K562 (cell line): ENCODE measurements at regions not wholly inside any gene's neighbourhood (a gene's known extent, or its start where the extent isn't known, plus 50 kb on each side); places are given as distances from the start of the nearest gene placed in this dataset.

Experiments
- ATAC-seq: fragments of 200-7000 bp; cut with Tn5 transposase; 3 replicates; pipeline ENCODE4 v1.9.1; 2020; ENCODE audit warnings: moderate library complexity
- BruUV-seq: library from RNA; stranded (reverse); fragments of 400-500 nt; replicated peaks from 2 replicates; lab custom pipeline; 2021; lab: Mats Ljungman, UMichigan
- CTCF ChIA-PET: fragments of 300-600 bp; formaldehyde crosslinking; extraction: SDS; loops from one replicate; lab custom pipeline; 2021; ENCODE audit warnings: low intra/inter-chr PET ratio; lab: Yijun Ruan, JAX
- POLR2A ChIA-PET: fragments of 300-600, 350-650 bp; sonication (Branson Sonifier 250); formaldehyde crosslinking; extraction: SDS; loops from one replicate; lab custom pipeline; 2021; ENCODE audit warnings: antibody characterized with exemption, inconsistent platforms; lab: Yijun Ruan, JAX
- DNase-seq, 4 experiments: peaks; one replicate each; pipeline versions ENCODE4 v3.0.0 to v3.0.0-alpha.2; 2011 to 2018; ENCODE audit warnings: low spot score in 3 of 4, mixed read lengths in 3 of 4; ENCODE audit errors: extremely low read depth in 1 of 4
- FAIRE-seq: peaks from 2 replicates; lab custom pipeline; 2011; peaks lifted over from hg19 to GRCh38; lab: Jason Lieb, UNC
- H2AFZ ChIP-seq: 2 replicates; pipeline ENCODE4 v1.6.0; 2011; ENCODE audit warnings: low read depth, low read length, control low read depth, inconsistent platforms
- H3K27ac ChIP-seq: fragments of 200-600 bp; 3 replicates; pipeline ENCODE4 v1.8.0; 2011; ENCODE audit warnings: low read depth, mild to moderate bottlenecking, control low read depth, inconsistent platforms, low read length, moderate library complexity, mixed read lengths; ENCODE audit errors: extremely low read depth
- H3K27me3 ChIP-seq, 2 experiments: fragments of 300-600 bp in 1 of 2; 2 replicates in 1 of 2; 3 replicates in 1 of 2; pipeline versions ENCODE4 v1.6.0 to v1.8.0; 2011; ENCODE audit warnings: inconsistent platforms in 2 of 2, low read length in 2 of 2, mild to moderate bottlenecking in 1 of 2, mixed read lengths in 1 of 2, moderate library complexity in 1 of 2; ENCODE audit not compliant: control insufficient read depth in 2 of 2, insufficient read depth in 2 of 2
- H3K36me3 ChIP-seq: fragments of 300-600 bp; 3 replicates; pipeline ENCODE4 v1.8.0; 2011; ENCODE audit warnings: mild to moderate bottlenecking, low read length, inconsistent platforms; ENCODE audit not compliant: control insufficient read depth, insufficient read depth
- H3K4me1 ChIP-seq, 2 experiments: fragments of 200-600 bp in 1 of 2; replicated peaks in 1 of 2; 2 replicates in 1 of 2; 3 replicates in 1 of 2; pipeline versions ENCODE4 v1.5.1 to v1.8.0; 2011; ENCODE audit warnings: inconsistent platforms in 2 of 2, low read length in 2 of 2, mild to moderate bottlenecking in 1 of 2, mixed read lengths in 1 of 2, moderate library complexity in 1 of 2; ENCODE audit not compliant: control insufficient read depth in 2 of 2, insufficient read depth in 2 of 2
- H3K4me2 ChIP-seq: 2 replicates; pipeline ENCODE4 v1.6.1; 2011; ENCODE audit warnings: low read length, control low read depth, inconsistent platforms, mixed read lengths; ENCODE audit not compliant: insufficient read depth
- H3K4me3 ChIP-seq: fragments of 200-600 bp; sonication (generic), shearing (Covaris generic); 2 replicates; pipeline ENCODE4 v1.5.1; 2016; ENCODE audit warnings: control low read depth, inconsistent platforms
- H3K79me2 ChIP-seq: fragments of 200-600 bp; 3 replicates; pipeline ENCODE4 v1.8.0; 2011; ENCODE audit warnings: low read length, inconsistent platforms; ENCODE audit not compliant: control insufficient read depth, insufficient read depth
- H3K9ac ChIP-seq, 2 experiments: 2 replicates each; pipeline versions ENCODE4 v1.6.0 to v1.6.1; 2011; ENCODE audit warnings: low read depth in 2 of 2, low read length in 2 of 2, control low read depth in 1 of 2, inconsistent platforms in 1 of 2, mild to moderate bottlenecking in 1 of 2, mixed read lengths in 1 of 2; ENCODE audit not compliant: insufficient read depth in 1 of 2
- H3K9me1 ChIP-seq: one replicate; pipeline ENCODE4 v1.6.0; 2011; ENCODE audit warnings: inconsistent platforms, mild to moderate bottlenecking, low read length, moderate library complexity; ENCODE audit not compliant: control insufficient read depth, insufficient read depth
- H3K9me3 ChIP-seq: replicated peaks from 2 replicates; pipeline ENCODE4 v1.5.1; 2011; ENCODE audit warnings: low read depth, low read length, inconsistent platforms; ENCODE audit not compliant: control insufficient read depth, insufficient read depth
- H4K20me1 ChIP-seq: replicated peaks from 2 replicates; pipeline ENCODE4 v1.6.1; 2011; ENCODE audit warnings: low read length, inconsistent platforms, mixed read lengths; ENCODE audit not compliant: control insufficient read depth, insufficient read depth
- CHD2 ChIP-seq: IDR thresholded peaks from 2 replicates; pipeline ENCODE4 v1.6.1; 2011; ENCODE audit warnings: low read depth, low read length
- CREM ChIP-seq: IDR thresholded peaks from 2 replicates; pipeline ENCODE4 v1.6.1; 2014; ENCODE audit warnings: antibody characterized with exemption, low read depth
- ETS2 ChIP-seq: IDR thresholded peaks from 2 replicates; pipeline ENCODE4 v1.6.1; 2016; ENCODE audit warnings: borderline replicate concordance, missing genetic modification characterization, mild to moderate bottlenecking, moderate library complexity, missing compliant biosample characterization; ENCODE audit not compliant: poor library complexity, severe bottlenecking
- HDAC1 ChIP-seq, 2 experiments: fragments of 450-650 bp; IDR thresholded peaks; 2 replicates each; pipeline ENCODE4 v1.6.1; 2016 to 2017; ENCODE audit warnings: inconsistent platforms in 1 of 2, mild to moderate bottlenecking in 1 of 2, moderate library complexity in 1 of 2
- HDAC3 ChIP-seq: fragments of 450-650 bp; IDR thresholded peaks from 2 replicates; pipeline ENCODE4 v1.6.1; 2018; ENCODE audit warnings: borderline replicate concordance, mild to moderate bottlenecking, moderate library complexity; ENCODE audit not compliant: partially characterized antibody
- NFATC3 ChIP-seq: fragments of 450-650 bp; IDR thresholded peaks from 2 replicates; pipeline ENCODE4 v1.6.1; 2017; ENCODE audit warnings: mild to moderate bottlenecking
- NR2C1 ChIP-seq, 2 experiments: fragments of 450-650 bp; IDR thresholded peaks; 2 replicates each; pipeline ENCODE4 v1.6.1; 2017; ENCODE audit warnings: mild to moderate bottlenecking in 2 of 2, antibody characterized with exemption in 1 of 2, inconsistent platforms in 1 of 2, missing compliant biosample characterization in 1 of 2, missing genetic modification characterization in 1 of 2
- OTX1 ChIP-seq: fragments of 450-650 bp; formaldehyde crosslinking; IDR thresholded peaks from 2 replicates; pipeline ENCODE4 v1.4.0; 2022; ENCODE audit warnings: mild to moderate bottlenecking
- RAD21 ChIP-seq, 2 experiments: fragments of 250-450 bp in 1 of 2; fragments of 450-650 bp in 1 of 2; sonication (Bioruptor Pico) in 1 of 2; formaldehyde crosslinking in 1 of 2; IDR thresholded peaks in 1 of 2; conservative IDR thresholded peaks in 1 of 2; 2 replicates each; pipeline versions ENCODE4 v1.4.0 to v1.8.0; 2020 to 2022; ENCODE audit warnings: mild to moderate bottlenecking in 2 of 2, moderate library complexity in 1 of 2
- SMAD2 ChIP-seq: fragments of 150-350 bp; IDR thresholded peaks from 2 replicates; pipeline ENCODE4 v1.6.1; 2014; ENCODE audit warnings: low read depth, mild to moderate bottlenecking, low read length
- TFAP4 ChIP-seq: sonication (generic); formaldehyde crosslinking; IDR thresholded peaks from 2 replicates; pipeline ENCODE4 v1.8.0; 2022; ENCODE audit warnings: missing genetic modification reagents, mild to moderate bottlenecking, moderate library complexity, borderline replicate concordance
- ZNF449 ChIP-seq: fragments of 250-450 bp; sonication (Bioruptor Pico); IDR thresholded peaks from 2 replicates; pipeline ENCODE4 v1.8.0; 2022; ENCODE audit warnings: moderate library complexity, mild to moderate bottlenecking, inconsistent platforms
- WGBS: fragments of 100-300 bp; shearing (Covaris generic); methylation state at CpG from one replicate; pipeline ENCODE4 v1.1.6; 2016; ENCODE audit warnings: low coverage, mixed read lengths; ENCODE audit not compliant: insufficient coverage; ENCODE audit errors: missing lambda C conversion rate; 5-methylcytosine and 5-hydroxymethylcytosine counted together
- in situ Hi-C: fragments of 300-500 bp; cut with MboI; formaldehyde crosslinking; loops from 4 replicates; pipeline ENCODE4 v1.15.0; 2018; ENCODE audit warnings: inconsistent platforms, mixed read lengths
- intact Hi-C: fragments of 100-400 bp; cut with micrococcal nuclease; formaldehyde crosslinking; loops from 2 replicates; pipeline ENCODE4 v1.14.2; 2022
- TF ChIP-seq, protein P1 (sequence below), 3 experiments: fragments of 200-800 bp in 1 of 3; fragments of 250-450 bp in 1 of 3; fragments of 450-650 bp in 1 of 3; sonication (Bioruptor Pico) in 1 of 3; sonication (Bioruptor generic) in 1 of 3; formaldehyde crosslinking in 1 of 3; IDR thresholded peaks; 2 replicates each; pipeline versions ENCODE4 v1.6.1 to v1.8.0; 2016 to 2022; ENCODE audit warnings: mild to moderate bottlenecking in 2 of 3, missing genetic modification characterization in 2 of 3, missing compliant biosample characterization in 1 of 3, moderate library complexity in 1 of 3

- no TSS peak for BruUV-seq
- CTCF ChIA-PET: no interaction called here
- WGBS: 4% methylated on average over 3 of the region's 3 CpGs
- H3K4me2 ChIP-seq: no peak overlapping the region
- no peaks in the 10 kb centered on the region for H3K9me1 ChIP-seq
- no peaks in the 10 kb centered on the region for H3K79me2 ChIP-seq
- intact Hi-C loops: no loop called here
- H4K20me1 ChIP-seq: no peaks in the 10 kb centered on the region
- no peaks in the 10 kb centered on the region for H3K36me3 ChIP-seq
- H3K27ac ChIP-seq: no peak overlapping the region
- H3K9ac ChIP-seq: no peak overlapping the region
- no peak overlapping the region for H2AFZ ChIP-seq
- TF ChIP-seq HDAC3 (no peak), OTX1 (no peak), NFATC3 (no peak), ETS2 (tag) (no peak), NR2C1 (IDR thresholded peaks at IDR 0.05) (no peak), NR2C1 (tag; IDR thresholded peaks at IDR 0.05) (no peak), CREM (no peak), SMAD2 (no peak), CHD2 (no peak), TFAP4 (CRISPR knock-in tag) (no peak), RAD21 (CRISPR knock-in tag; conservative IDR thresholded peaks at IDR 0.05 in 1 of 2, IDR thresholded peaks at IDR 0.05 in 1 of 2) (no peak), HDAC1 (IDR thresholded peaks at IDR 0.05) (no peak), ZNF449 (CRISPR knock-in tag) (no peak)
- TF ChIP-seq, protein P1, sequence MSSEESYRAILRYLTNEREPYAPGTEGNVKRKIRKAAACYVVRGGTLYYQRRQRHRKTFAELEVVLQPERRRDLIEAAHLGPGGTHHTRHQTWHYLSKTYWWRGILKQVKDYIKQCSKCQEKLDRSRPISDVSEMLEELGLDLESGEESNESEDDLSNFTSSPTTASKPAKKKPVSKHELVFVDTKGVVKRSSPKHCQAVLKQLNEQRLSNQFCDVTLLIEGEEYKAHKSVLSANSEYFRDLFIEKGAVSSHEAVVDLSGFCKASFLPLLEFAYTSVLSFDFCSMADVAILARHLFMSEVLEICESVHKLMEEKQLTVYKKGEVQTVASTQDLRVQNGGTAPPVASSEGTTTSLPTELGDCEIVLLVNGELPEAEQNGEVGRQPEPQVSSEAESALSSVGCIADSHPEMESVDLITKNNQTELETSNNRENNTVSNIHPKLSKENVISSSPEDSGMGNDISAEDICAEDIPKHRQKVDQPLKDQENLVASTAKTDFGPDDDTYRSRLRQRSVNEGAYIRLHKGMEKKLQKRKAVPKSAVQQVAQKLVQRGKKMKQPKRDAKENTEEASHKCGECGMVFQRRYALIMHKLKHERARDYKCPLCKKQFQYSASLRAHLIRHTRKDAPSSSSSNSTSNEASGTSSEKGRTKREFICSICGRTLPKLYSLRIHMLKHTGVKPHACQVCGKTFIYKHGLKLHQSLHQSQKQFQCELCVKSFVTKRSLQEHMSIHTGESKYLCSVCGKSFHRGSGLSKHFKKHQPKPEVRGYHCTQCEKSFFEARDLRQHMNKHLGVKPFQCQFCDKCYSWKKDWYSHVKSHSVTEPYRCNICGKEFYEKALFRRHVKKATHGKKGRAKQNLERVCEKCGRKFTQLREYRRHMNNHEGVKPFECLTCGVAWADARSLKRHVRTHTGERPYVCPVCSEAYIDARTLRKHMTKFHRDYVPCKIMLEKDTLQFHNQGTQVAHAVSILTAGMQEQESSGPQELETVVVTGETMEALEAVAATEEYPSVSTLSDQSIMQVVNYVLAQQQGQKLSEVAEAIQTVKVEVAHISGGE (CRISPR knock-in tag; IDR thresholded peaks at IDR 0.05): no peak
- TF ChIP-seq, all 486 proteins: peak for 0
- Histone ChIP-seq H3K4me3 (no peak overlapping the region), H3K27me3 (no peaks in the 10 kb centered on the region), H3K9me3 (no peaks in the 10 kb centered on the region), H3K4me1 (no peaks in the 10 kb centered on the region)
- in situ Hi-C loops: no loop called here
- DNase-seq (no peak), FAIRE-seq (no peak), ATAC-seq (no peak)
- POLR2A ChIA-PET: no interaction called here
These were observed 530.0 kb upstream of the NOVA1 start for GRCh38 chr14:27127838-27128237.
